ENCODE measurements at regions not wholly inside any gene's neighbourhood (a gene's known extent, or its start where the extent isn't known, plus 50 kb on each side); places are given as distances from the start of the nearest gene placed in this dataset.

GRCh38 chr6:103140308-103141027, 1719.3 kb downstream of the HACE1 start:
- POLR2A ChIA-PET: no interaction called here

GRCh38 chr6:103139377-103139776, 1720.3 kb downstream of the HACE1 start:
- no peaks in the 10 kb centered on the region for H4K20me1 ChIP-seq (ENCODE audit: insufficient read depth)
- no peak overlapping the region for H2AFZ ChIP-seq (ENCODE audit: low read depth)
- no peaks in the 10 kb centered on the region for H3K27me3 ChIP-seq (ENCODE audit: insufficient read depth)
- H3K9me3 ChIP-seq: no peaks in the 10 kb centered on the region
- DNase-seq: no peak
- no peak overlapping the region for H3K27ac ChIP-seq (ENCODE audit: low read depth in 2 of 2, low read length in 1 of 2)
- no peaks in the 10 kb centered on the region for H3K79me2 ChIP-seq (ENCODE audit: insufficient read depth)
- no peak overlapping the region for H3K4me2 ChIP-seq
- no peaks in the 10 kb centered on the region for H3K36me3 ChIP-seq (replicated peaks in 1 of 2; ENCODE audit: control insufficient read depth in 1 of 2, insufficient read depth in 2 of 2, low read length in 1 of 2)
- H3K9ac ChIP-seq: no peak overlapping the region
- TF ChIP-seq JUND (IDR thresholded peaks at IDR 0.05) (no peak), TCF12 (IDR thresholded peaks at IDR 0.05) (no peak), YY1 (IDR thresholded peaks at IDR 0.05; ENCODE audit: low read depth) (no peak), GATA2 (CRISPR knock-in tag; IDR thresholded peaks at IDR 0.05) (no peak)
- no peak overlapping the region for H3K4me3 ChIP-seq (ENCODE audit: low read depth in 2 of 2, low read length in 1 of 2)
- CTCF ChIA-PET: no interaction called here
- POLR2A ChIA-PET: no interaction called here
- H3F3A ChIP-seq (replicated peaks; ENCODE audit: insufficient read depth): no peaks in the 10 kb centered on the region
- peaks cover 0 to 5% of the 10 kb centered on the region in 2 experiments; a peak in 2 of 4 replicates for H3K4me1 ChIP-seq (ENCODE audit: control insufficient read depth in 1 of 2, insufficient read depth in 2 of 2, low read depth in 1 of 2, low read length in 1 of 2)
- no peaks in the 10 kb centered on the region for H3K9me2 ChIP-seq

More at GRCh38 chr6:103140308-103141027, 1719.3 kb downstream of the HACE1 start:
- Histone ChIP-seq H3K36me3 (replicated peaks in 1 of 2; ENCODE audit: control insufficient read depth in 1 of 2, insufficient read depth in 2 of 2, low read length in 1 of 2) (no peaks in the 10 kb centered on the region), H3F3A (replicated peaks; ENCODE audit: insufficient read depth) (no peaks in the 10 kb centered on the region), H3K79me2 (ENCODE audit: insufficient read depth) (no peaks in the 10 kb centered on the region), H3K9ac (no peak overlapping the region), H3K27me3 (ENCODE audit: insufficient read depth) (no peaks in the 10 kb centered on the region), H3K27ac (ENCODE audit: low read depth in 2 of 2, low read length in 1 of 2) (no peak overlapping the region), H3K9me3 (no peaks in the 10 kb centered on the region), H2AFZ (ENCODE audit: low read depth) (no peak overlapping the region), H3K4me1 (ENCODE audit: control insufficient read depth in 1 of 2, insufficient read depth in 2 of 2, low read depth in 1 of 2, low read length in 1 of 2) (peaks cover 0 to 5% of the 10 kb centered on the region in 2 experiments; a peak in 2 of 4 replicates), H4K20me1 (ENCODE audit: insufficient read depth) (no peaks in the 10 kb centered on the region), H3K4me3 (ENCODE audit: low read depth in 2 of 2, low read length in 1 of 2) (no peak overlapping the region; a peak in 1 of 4 replicates), H3K4me2 (no peak overlapping the region), H3K9me2 (no peaks in the 10 kb centered on the region)
- TF ChIP-seq FOXJ3 (CRISPR knock-in tag; IDR thresholded peaks at IDR 0.05) (no peak), EZH2phosphoT487 (IDR thresholded peaks at IDR 0.05; ENCODE audit: borderline replicate concordance, low read depth) (no peak), MXI1 (IDR thresholded peaks at IDR 0.05; ENCODE audit: low read depth, low read length) (no peak), FOSL2 (IDR thresholded peaks at IDR 0.05; ENCODE audit: borderline replicate concordance, low read depth) (no peak)
- WGBS (ENCODE audit: low lambda C conversion rate): 26% methylated on average over 4 of the region's 6 CpGs
- CTCF ChIA-PET: interaction anchor here (1.0 kb wide), 2 partner anchors 15 to 18 kb away, joined by 3 read pairs; no protein-coding TSS in a partner anchor
- no peak for DNase-seq

- CTCF ChIA-PET: interaction anchor here (1.0 to 3.1 kb wide), 3 partner anchors 16 to 1729 kb away, joined by 3 to 9 read pairs (median 4); no protein-coding TSS in a partner anchor
- H4K20me1 ChIP-seq (ENCODE audit: insufficient read depth): no peaks in the 10 kb centered on the region
- TF ChIP-seq TEAD4 (IDR thresholded peaks at IDR 0.05; ENCODE audit: borderline replicate concordance, insufficient read depth): no peak
- TF ChIP-seq CHD2 (IDR thresholded peaks at IDR 0.05; ENCODE audit: low read length, partially characterized antibody): no peak
- TF ChIP-seq PBX3 (IDR thresholded peaks at IDR 0.05): no peak
- TF ChIP-seq FOXM1 (IDR thresholded peaks at IDR 0.05; ENCODE audit: low read depth): no peak
- no peak for TF ChIP-seq CTCF (IDR thresholded peaks at IDR 0.05)
- no peak for TF ChIP-seq NFIC (IDR thresholded peaks at IDR 0.05; ENCODE audit: borderline replicate concordance)
- no peak for TF ChIP-seq RXRA (IDR thresholded peaks at IDR 0.05; ENCODE audit: borderline replicate concordance, low read depth)
- no peak for TF ChIP-seq MAX (IDR thresholded peaks at IDR 0.05; ENCODE audit: low read depth)
- no peak for TF ChIP-seq POLR2AphosphoS5 (IDR thresholded peaks at IDR 0.05; ENCODE audit: low read depth, low read length)
- no peak for TF ChIP-seq RFX5 (IDR thresholded peaks at IDR 0.05; ENCODE audit: low read length)
- no peak for TF ChIP-seq ELF1 (IDR thresholded peaks at IDR 0.05)
- TF ChIP-seq EP300 (IDR thresholded peaks at IDR 0.05; ENCODE audit: borderline replicate concordance in 1 of 2, low read depth in 1 of 2, low read length in 1 of 2): no peak
These were observed 1731.0 kb downstream of the GRIK2 start for GRCh38 chr6:103124471-103124870.

More at GRCh38 chr6:103124471-103124870, 1731.0 kb downstream of the GRIK2 start:
- Histone ChIP-seq H3K9me2 (no peaks in the 10 kb centered on the region; the same call in 1 of the 2 replicates), H3K9ac (no peak overlapping the region), H3F3A (replicated peaks; ENCODE audit: insufficient read depth) (no peaks in the 10 kb centered on the region), H3K9me3 (no peaks in the 10 kb centered on the region), H3K27ac (ENCODE audit: low read depth in 2 of 2, low read length in 1 of 2) (no peak overlapping the region), H3K79me2 (ENCODE audit: insufficient read depth) (no peaks in the 10 kb centered on the region), H3K4me1 (ENCODE audit: control insufficient read depth in 1 of 2, insufficient read depth in 2 of 2, low read depth in 1 of 2, low read length in 1 of 2) (no peaks in the 10 kb centered on the region), H3K27me3 (ENCODE audit: insufficient read depth) (no peaks in the 10 kb centered on the region), H3K36me3 (replicated peaks in 1 of 2; ENCODE audit: control insufficient read depth in 1 of 2, insufficient read depth in 2 of 2, low read length in 1 of 2) (no peaks in the 10 kb centered on the region), H3K4me3 (ENCODE audit: low read depth in 2 of 2, low read length in 1 of 2) (no peak overlapping the region), H2AFZ (ENCODE audit: low read depth) (no peak overlapping the region), H3K4me2 (no peak overlapping the region)
- no peak for DNase-seq
- POLR2A ChIA-PET: no interaction called here
- WGBS (ENCODE audit: low lambda C conversion rate): 58% methylated on average over 4 of the region's 4 CpGs
